ENCODE measurements at regions not wholly inside any gene's neighbourhood (a gene's known extent, or its start where the extent isn't known, plus 50 kb on each side); places are given as distances from the start of the nearest gene placed in this dataset.

- H3T11ph ChIP-seq (ENCODE audit: low read length): no peak overlapping the region
- no peak overlapping the region for H4K91ac ChIP-seq (ENCODE audit: insufficient read length, low read depth, low read length)
- no peaks in the 10 kb centered on the region for H4K20me1 ChIP-seq (ENCODE audit: control insufficient read depth, insufficient read depth, insufficient read length)
- Mint-ChIP-seq H3K9me3 (no peaks in the 10 kb centered on the region), H3K4me3 (no peak overlapping the region), H3K4me1 (no peaks in the 10 kb centered on the region; a peak in 1 of 4 replicates), H3K36me3 (ENCODE audit: insufficient read depth in 1 of 3, low read depth in 3 of 3) (no peaks in the 10 kb centered on the region), H3K27ac (no peak overlapping the region), H3K27me3 (ENCODE audit: low read depth) (no peaks in the 10 kb centered on the region)
- H2BK5ac ChIP-seq (ENCODE audit: insufficient read length, low read length): no peak overlapping the region
- H3K23ac ChIP-seq (ENCODE audit: insufficient read length, low read depth, low read length): no peak overlapping the region
- no peak overlapping the region for H3K14ac ChIP-seq (ENCODE audit: insufficient read depth, low read length)
- H2BK15ac ChIP-seq (ENCODE audit: low read depth, low read length): no peak overlapping the region
- H3K79me1 ChIP-seq (ENCODE audit: insufficient read depth, low read depth, low read length, poor library complexity, severe bottlenecking): no peaks in the 10 kb centered on the region
- no CpG with 5 or more reads among the region's 6 CpGs for WGBS (ENCODE audit: extremely low coverage, insufficient read length, low lambda C conversion rate)
- no peak overlapping the region for H2AK5ac ChIP-seq (ENCODE audit: insufficient read length, low read length)
- H2AFZ ChIP-seq (ENCODE audit: low read length): no peak overlapping the region
- H3K4me1 ChIP-seq (ENCODE audit: insufficient read depth, low read length): no peaks in the 10 kb centered on the region
- no peaks in the 10 kb centered on the region for H3K23me2 ChIP-seq (ENCODE audit: insufficient read length, low read depth, low read length, poor library complexity, severe bottlenecking)
- H3K9me3 ChIP-seq (ENCODE audit: control insufficient read depth, low read depth, low read length): no peaks in the 10 kb centered on the region
- DNase-seq: no peak
- no peaks in the 10 kb centered on the region for H3K27me3 ChIP-seq (ENCODE audit: insufficient read depth, low read length)
- no peak for TF ChIP-seq CTCF (conservative IDR thresholded peaks at IDR 0.05)
- H2BK12ac ChIP-seq (ENCODE audit: insufficient read length, low read depth, low read length): no peak overlapping the region
- no peak overlapping the region for H3K4me2 ChIP-seq (ENCODE audit: insufficient read depth, insufficient read length, low read length)
- H2BK120ac ChIP-seq (ENCODE audit: low read depth, low read length, poor library complexity, severe bottlenecking): no peak overlapping the region
- H3K9ac ChIP-seq (ENCODE audit: extremely low read depth, insufficient read length, low read length): no peak overlapping the region
- H3K56ac ChIP-seq (ENCODE audit: insufficient read length, low read depth, low read length): no peak overlapping the region
- no peak overlapping the region for H3K4ac ChIP-seq (ENCODE audit: low read depth, low read length)
- no peak overlapping the region for H2BK20ac ChIP-seq (ENCODE audit: low read depth, low read length, poor library complexity, severe bottlenecking)
- no peak overlapping the region for H4K5ac ChIP-seq (ENCODE audit: insufficient read length, low read depth, low read length)
- H4K8ac ChIP-seq (replicated peaks; ENCODE audit: insufficient read length, low read depth, low read length): no peak overlapping the region
- no peak overlapping the region for H3K18ac ChIP-seq (ENCODE audit: insufficient read length, low read depth, low read length)
- no peak overlapping the region for H3K27ac ChIP-seq (ENCODE audit: insufficient read length, low read depth, low read length)
- H3K79me2 ChIP-seq (ENCODE audit: insufficient read depth, low read length): no peaks in the 10 kb centered on the region
Observed at GRCh38 chr2:150601280-150602038, 114.0 kb upstream of the RND3 start.

Measured in H9 (cell line).